GM12892 (cell line): ENCODE measurements at regions not wholly inside any gene's neighbourhood (a gene's known extent, or its start where the extent isn't known, plus 50 kb on each side); places are given as distances from the start of the nearest gene placed in this dataset.
"Not testable (repeated sequence)": the region's sequence is repeated elsewhere in the genome, so short reads cannot be mapped to it uniquely, and the experiment has no call there.

Experiments used
- DNase-seq: peaks from one replicate; pipeline ENCODE4 v3.0.0; 2011; ENCODE audit not compliant: insufficient read length
- FAIRE-seq: peaks from 2 replicates; lab custom pipeline; 2011; peaks lifted over from hg19 to GRCh38; lab: Jason Lieb, UNC
- POLR2A ChIP-seq: IDR thresholded peaks from 2 replicates; pipeline ENCODE4 v1.6.1; 2011; ENCODE audit warnings: low read depth, low read length, control low read depth
- POLR2AphosphoS5 ChIP-seq: IDR thresholded peaks from 2 replicates; pipeline ENCODE4 v1.6.1; 2011; ENCODE audit warnings: low read depth, low read length, control low read depth
- TAF1 ChIP-seq: IDR thresholded peaks from 2 replicates; pipeline ENCODE4 v1.6.1; 2011; ENCODE audit warnings: low read depth, mild to moderate bottlenecking, control low read depth, low read length, borderline replicate concordance

GRCh38 chr16:62335356-62335755 is 299.1 kb upstream of the CDH8 start:
- DNase-seq (no peak), FAIRE-seq (no peak)
- no peak for TF ChIP-seq POLR2A
- TF ChIP-seq POLR2AphosphoS5, result no peak
- TF ChIP-seq TAF1, result no peak

- no peak for DNase-seq
- no peak for FAIRE-seq
- TF ChIP-seq POLR2AphosphoS5, result no peak
- TF ChIP-seq POLR2A, result no peak
- TF ChIP-seq TAF1, result no peak
Measured at GRCh38 chr16:62321606-62322005, 285.4 kb upstream of the CDH8 start.

GRCh38 chr16:62298600-62298999 is 262.4 kb upstream of the CDH8 start:
- FAIRE-seq, result no peak
- no peak for TF ChIP-seq POLR2A
- no peak for TF ChIP-seq TAF1
- TF ChIP-seq POLR2AphosphoS5, result no peak
- DNase-seq, result no peak

GRCh38 chr16:62294213-62294972 is 258.2 kb upstream of the CDH8 start:
- FAIRE-seq (no peak), DNase-seq (no peak)
- no peak for TF ChIP-seq POLR2AphosphoS5
- TF ChIP-seq POLR2A, result no peak
- TF ChIP-seq TAF1, result no peak

GRCh38 chr16:62288990-62289629 is 252.9 kb upstream of the CDH8 start:
- TF ChIP-seq POLR2AphosphoS5, result no peak
- no peak for TF ChIP-seq POLR2A
- TF ChIP-seq TAF1, result no peak
- FAIRE-seq (no peak), DNase-seq (no peak)

- no peak for FAIRE-seq
- no peak for DNase-seq
- no peak for TF ChIP-seq POLR2A
- TF ChIP-seq POLR2AphosphoS5, result no peak
- no peak for TF ChIP-seq TAF1
Measured at GRCh38 chr16:62280506-62280905, 244.3 kb upstream of the CDH8 start.

- no peak for FAIRE-seq
- no peak for DNase-seq
- TF ChIP-seq POLR2A (no peak), TAF1 (no peak), POLR2AphosphoS5 (no peak)
Measured at GRCh38 chr16:62277942-62278341, 241.7 kb upstream of the CDH8 start.

- no peak for DNase-seq
- FAIRE-seq, result no peak
- TF ChIP-seq POLR2A (no peak), POLR2AphosphoS5 (no peak), TAF1 (no peak)
Measured at GRCh38 chr16:62276637-62277036, 240.4 kb upstream of the CDH8 start.

GRCh38 chr16:62272035-62272434 is 235.8 kb upstream of the CDH8 start:
- no peak for DNase-seq
- no peak for FAIRE-seq
- TF ChIP-seq POLR2AphosphoS5, result no peak
- no peak for TF ChIP-seq TAF1
- no peak for TF ChIP-seq POLR2A

GRCh38 chr16:62261760-62262159 is 225.5 kb upstream of the CDH8 start:
- DNase-seq (no peak), FAIRE-seq (no peak)
- TF ChIP-seq POLR2AphosphoS5 (no peak), TAF1 (no peak), POLR2A (no peak)

- not testable (repeated sequence) for DNase-seq, FAIRE-seq
Measured at GRCh38 chr16:62258931-62259435, 222.7 kb upstream of the CDH8 start.

GRCh38 chr16:62256406-62256805 is 220.2 kb upstream of the CDH8 start:
- DNase-seq (no peak), FAIRE-seq (no peak)
- TF ChIP-seq POLR2A, result no peak
